Kidney (tissue), 13 donors: ENCODE measurements at regions not wholly inside any gene's neighbourhood (a gene's known extent, or its start where the extent isn't known, plus 50 kb on each side); places are given as distances from the start of the nearest gene placed in this dataset.

ENCODE experiments used
- DNase-seq, 5 donors: peaks; one replicate each; pipeline ENCODE4 v3.0.0-alpha.2; 2013 to 2020
- FAIRE-seq: peaks from 2 replicates; lab custom pipeline; 2012; peaks lifted over from hg19 to GRCh38; lab: Jason Lieb, UNC
- H3K27ac ChIP-seq, 2 donors: one replicate each; pipeline ENCODE4 v1.7.0; 2013; ENCODE audit warnings: low read depth in 2 of 2, low read length in 2 of 2, inconsistent platforms in 1 of 2
- H3K27me3 ChIP-seq: one replicate; pipeline ENCODE4 v1.7.1; 2013; ENCODE audit warnings: low read length, inconsistent platforms; ENCODE audit not compliant: control insufficient read depth, insufficient read depth
- H3K36me3 ChIP-seq, 3 donors: one replicate each; pipeline versions ENCODE4 v1.7.0 to v1.7.1; 2013; ENCODE audit warnings: low read length in 3 of 3, control low read depth in 1 of 3, inconsistent platforms in 1 of 3; ENCODE audit not compliant: insufficient read depth in 3 of 3, control insufficient read depth in 2 of 3
- H3K4me1 ChIP-seq, 3 donors: one replicate each; pipeline versions ENCODE4 v1.7.0 to v1.7.1; 2013; ENCODE audit warnings: low read length in 3 of 3, inconsistent platforms in 1 of 3, low read depth in 1 of 3; ENCODE audit not compliant: control insufficient read depth in 2 of 3, insufficient read depth in 2 of 3
- H3K4me3 ChIP-seq, 3 donors: one replicate each; pipeline versions ENCODE4 v1.7.0 to v1.8.1; 2013; ENCODE audit warnings: low read length in 3 of 3, control low read depth in 1 of 3, inconsistent platforms in 1 of 3
- H3K9ac ChIP-seq, 3 donors: one replicate each; pipeline versions ENCODE4 v1.7.0 to v1.7.1; 2013; ENCODE audit warnings: low read length in 3 of 3, control low read depth in 1 of 3, inconsistent platforms in 1 of 3
- H3K9me3 ChIP-seq, 3 donors: one replicate each; pipeline versions ENCODE4 v1.7.0 to v1.7.1; 2013; ENCODE audit warnings: low read length in 3 of 3, control low read depth in 1 of 3, inconsistent platforms in 1 of 3; ENCODE audit not compliant: control insufficient read depth in 2 of 3, insufficient read depth in 1 of 3
- CTCF ChIP-seq: IDR thresholded peaks from 3 replicates; pipeline ENCODE4 v1.5.1; 2012; ENCODE audit warnings: mild to moderate bottlenecking, moderate library complexity, borderline replicate concordance; ENCODE audit not compliant: insufficient read depth; ENCODE audit errors: extremely low read depth
- intact Hi-C: fragments of 100-400 bp; cut with DNase I; formaldehyde crosslinking; loops from one replicate; pipeline ENCODE4 v1.11.1; 2022
- donor health status: control.
- donor health status: control.
- donor health status: control.
- donor health status: control.
- donor health status: control.
- donor health status: DM: yes; HTN: yes; CAD: no.
- donor health status: Normal renal cell carcinoma (clear cell type).

GRCh38 chr11:110824912-110825620 is 112.8 kb upstream of the ARHGAP20 start:
- intact Hi-C loops = no loop called here
- no peaks in the 10 kb centered on the region for H3K27me3 ChIP-seq
- H3K27ac ChIP-seq = no peak overlapping the region
- no peak for TF ChIP-seq CTCF
- DNase-seq (no peak), FAIRE-seq (no peak)
- no peak overlapping the region for H3K4me3 ChIP-seq
- H3K9ac ChIP-seq = no peak overlapping the region
- no peaks in the 10 kb centered on the region for H3K36me3 ChIP-seq
- no peaks in the 10 kb centered on the region for H3K4me1 ChIP-seq
- H3K9me3 ChIP-seq = peaks cover 0 to 3% (median 0%) of the 10 kb centered on the region in 3 donors

GRCh38 chr11:110818032-110818687 is 105.9 kb upstream of the ARHGAP20 start:
- Histone ChIP-seq H3K36me3 (no peaks in the 10 kb centered on the region), H3K9me3 (peaks cover 0 to 2% (median 0%) of the 10 kb centered on the region in 3 donors), H3K27ac (no peak overlapping the region), H3K4me1 (no peaks in the 10 kb centered on the region), H3K27me3 (no peaks in the 10 kb centered on the region), H3K9ac (no peak overlapping the region), H3K4me3 (no peak overlapping the region)
- intact Hi-C loops = no loop called here
- FAIRE-seq (no peak), DNase-seq (no peak)
- no peak for TF ChIP-seq CTCF

- TF ChIP-seq CTCF = no peak
- H3K27me3 ChIP-seq = no peaks in the 10 kb centered on the region
- H3K4me1 ChIP-seq = no peaks in the 10 kb centered on the region
- no peaks in the 10 kb centered on the region for H3K9me3 ChIP-seq
- no peak overlapping the region for H3K4me3 ChIP-seq
- intact Hi-C loops = no loop called here
- H3K36me3 ChIP-seq = no peaks in the 10 kb centered on the region
- no peak for FAIRE-seq
- no peak for DNase-seq
- H3K27ac ChIP-seq = no peak overlapping the region
- no peak overlapping the region for H3K9ac ChIP-seq
Observed at GRCh38 chr11:110812086-110812733, 100.0 kb upstream of the ARHGAP20 start.
